Progenitor cell of endocrine pancreas (in vitro differentiated cells): ENCODE measurements at regions not wholly inside any gene's neighbourhood (a gene's known extent, or its start where the extent isn't known, plus 50 kb on each side); places are given as distances from the start of the nearest gene placed in this dataset.

Source experiments
- DNase-seq: peaks from one replicate; pipeline ENCODE4 v3.0.0; 2021; ENCODE audit warnings: low spot score; ENCODE audit not compliant: unreplicated experiment
- H3K27ac Mint-ChIP-seq: 2 replicates; pipeline ENCODE4 v1.8.0; 2021; ENCODE audit warnings: mild to moderate bottlenecking, moderate library complexity, mixed read lengths
- H3K27me3 Mint-ChIP-seq: 2 replicates; pipeline ENCODE4 v1.8.0; 2021; ENCODE audit warnings: mixed read lengths
- H3K36me3 Mint-ChIP-seq: 2 replicates; pipeline ENCODE4 v1.8.0; 2022; ENCODE audit warnings: mixed read lengths; ENCODE audit not compliant: insufficient read depth
- H3K4me1 Mint-ChIP-seq: 2 replicates; pipeline ENCODE4 v1.8.0; 2021; ENCODE audit warnings: low read depth, mixed read lengths
- H3K4me3 Mint-ChIP-seq: 2 replicates; pipeline ENCODE4 v1.8.0; 2021; ENCODE audit warnings: low read depth, mild to moderate bottlenecking, moderate library complexity, mixed read lengths
- H3K9me3 Mint-ChIP-seq: 2 replicates; pipeline ENCODE4 v1.8.0; 2021; ENCODE audit warnings: low read depth, mixed read lengths
- TF ChIP-seq, protein P1 (sequence below): fragments of 200-600 bp; sonication (generic); IDR thresholded peaks from one replicate; pipeline ENCODE4 v1.5.0; 2021; ENCODE audit warnings: antibody characterized with exemption, mild to moderate bottlenecking; ENCODE audit not compliant: unreplicated experiment

GRCh38 chr6:121961619-121962125 is 437.8 kb upstream of the HSF2 start:
- Mint-ChIP-seq H3K4me3 (no peak overlapping the region), H3K27ac (no peak overlapping the region), H3K36me3 (no peaks in the 10 kb centered on the region), H3K9me3 (no peaks in the 10 kb centered on the region), H3K27me3 (no peaks in the 10 kb centered on the region), H3K4me1 (peaks cover 7% of the 10 kb centered on the region)
- TF ChIP-seq, protein P1, sequence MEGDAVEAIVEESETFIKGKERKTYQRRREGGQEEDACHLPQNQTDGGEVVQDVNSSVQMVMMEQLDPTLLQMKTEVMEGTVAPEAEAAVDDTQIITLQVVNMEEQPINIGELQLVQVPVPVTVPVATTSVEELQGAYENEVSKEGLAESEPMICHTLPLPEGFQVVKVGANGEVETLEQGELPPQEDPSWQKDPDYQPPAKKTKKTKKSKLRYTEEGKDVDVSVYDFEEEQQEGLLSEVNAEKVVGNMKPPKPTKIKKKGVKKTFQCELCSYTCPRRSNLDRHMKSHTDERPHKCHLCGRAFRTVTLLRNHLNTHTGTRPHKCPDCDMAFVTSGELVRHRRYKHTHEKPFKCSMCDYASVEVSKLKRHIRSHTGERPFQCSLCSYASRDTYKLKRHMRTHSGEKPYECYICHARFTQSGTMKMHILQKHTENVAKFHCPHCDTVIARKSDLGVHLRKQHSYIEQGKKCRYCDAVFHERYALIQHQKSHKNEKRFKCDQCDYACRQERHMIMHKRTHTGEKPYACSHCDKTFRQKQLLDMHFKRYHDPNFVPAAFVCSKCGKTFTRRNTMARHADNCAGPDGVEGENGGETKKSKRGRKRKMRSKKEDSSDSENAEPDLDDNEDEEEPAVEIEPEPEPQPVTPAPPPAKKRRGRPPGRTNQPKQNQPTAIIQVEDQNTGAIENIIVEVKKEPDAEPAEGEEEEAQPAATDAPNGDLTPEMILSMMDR, result no peak
- DNase-seq, result no peak

GRCh38 chr6:121963826-121964225 is 435.6 kb upstream of the HSF2 start:
- H3K36me3 Mint-ChIP-seq, result no peaks in the 10 kb centered on the region
- no peak overlapping the region for H3K4me3 Mint-ChIP-seq
- H3K27me3 Mint-ChIP-seq, result no peaks in the 10 kb centered on the region
- H3K27ac Mint-ChIP-seq, result no peak overlapping the region
- TF ChIP-seq, protein P1, result no peak
- peaks cover 4% of the 10 kb centered on the region for H3K4me1 Mint-ChIP-seq
- DNase-seq, result no peak
- no peaks in the 10 kb centered on the region for H3K9me3 Mint-ChIP-seq

GRCh38 chr6:121965739-121966138 is 433.7 kb upstream of the HSF2 start:
- Mint-ChIP-seq H3K27me3 (no peaks in the 10 kb centered on the region), H3K4me1 (peaks cover 4% of the 10 kb centered on the region), H3K4me3 (no peak overlapping the region), H3K9me3 (no peaks in the 10 kb centered on the region), H3K36me3 (no peaks in the 10 kb centered on the region), H3K27ac (no peak overlapping the region)
- no peak for DNase-seq
- TF ChIP-seq, protein P1, result no peak

DNA sequence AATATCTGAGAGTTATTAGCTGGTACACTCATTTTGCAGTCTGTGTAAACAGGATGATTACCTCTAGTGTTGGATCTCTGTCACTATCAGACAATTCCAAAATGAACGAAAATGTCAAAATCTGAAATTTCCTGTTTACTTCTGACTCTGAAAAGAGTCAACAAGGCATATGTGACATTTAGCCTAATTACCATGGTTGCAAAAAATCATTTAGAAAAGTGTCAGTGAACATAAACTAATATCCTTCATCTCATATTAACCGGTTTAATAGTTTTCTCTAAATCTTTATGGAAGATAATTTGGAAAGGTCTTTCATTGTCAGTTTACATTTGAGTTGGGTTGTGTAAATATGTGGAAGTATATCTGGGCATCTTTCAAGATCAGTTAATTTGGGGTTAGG is 431.8 kb upstream of the HSF2 start:
- H3K4me1 Mint-ChIP-seq, result no peaks in the 10 kb centered on the region
- H3K27ac Mint-ChIP-seq, result no peak overlapping the region
- TF ChIP-seq, protein P1, result no peak
- H3K4me3 Mint-ChIP-seq, result no peak overlapping the region
- no peaks in the 10 kb centered on the region for H3K36me3 Mint-ChIP-seq
- no peak for DNase-seq
- no peaks in the 10 kb centered on the region for H3K27me3 Mint-ChIP-seq
- no peaks in the 10 kb centered on the region for H3K9me3 Mint-ChIP-seq

DNA sequence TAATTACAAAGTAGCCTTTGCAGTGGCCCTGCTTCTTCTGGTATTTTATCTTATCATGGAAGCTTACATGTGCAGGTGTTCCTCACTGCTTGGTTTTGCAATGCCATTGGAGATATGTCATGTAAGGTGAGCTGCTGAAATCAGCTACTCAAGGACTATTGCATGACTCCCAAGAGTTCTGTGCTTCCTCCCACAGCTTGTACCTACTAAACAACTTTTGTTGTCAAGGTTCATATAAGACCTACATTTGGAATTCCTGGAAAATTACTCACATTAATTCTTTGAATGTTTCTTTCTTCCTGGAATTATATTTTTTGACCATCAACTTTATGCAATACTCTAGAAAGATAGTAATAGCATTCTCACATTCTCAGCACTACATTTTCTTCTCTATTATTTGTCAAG is 427.5 kb upstream of the HSF2 start:
- TF ChIP-seq, protein P1, result no peak
- Mint-ChIP-seq H3K27ac (no peak overlapping the region), H3K27me3 (no peaks in the 10 kb centered on the region), H3K9me3 (peaks cover 3% of the 10 kb centered on the region), H3K36me3 (no peaks in the 10 kb centered on the region), H3K4me3 (no peak overlapping the region), H3K4me1 (no peaks in the 10 kb centered on the region)
- no peak for DNase-seq
